Right renal cortex interstitium (tissue), 3 donors: ENCODE measurements at regions not wholly inside any gene's neighbourhood (a gene's known extent, or its start where the extent isn't known, plus 50 kb on each side); places are given as distances from the start of the nearest gene placed in this dataset.

Experiments
- DNase-seq, 3 donors: peaks; one replicate each; pipeline ENCODE4 v3.0.0-alpha.2; 2013; ENCODE audit warnings: low read depth in 3 of 3, low spot score in 2 of 3

GRCh38 chr4:108529102-108529501, 91.3 kb upstream of the RPL34 start:
- DNase-seq, result no peak

GRCh38 chr4:108527723-108528122, 92.7 kb upstream of the RPL34 start:
- no peak for DNase-seq

GRCh38 chr4:108520807-108521206, 99.6 kb upstream of the RPL34 start:
- DNase-seq, result no peak

GRCh38 chr4:108519911-108520601, 100.3 kb upstream of the RPL34 start:
- DNase-seq, result no peak

- DNase-seq, result no peak
These were observed 101.1 kb upstream of the RPL34 start for GRCh38 chr4:108519208-108519833.

- DNase-seq, result peak in 2 of 3 donors; percentile 48 to 50
These were observed 107.5 kb upstream of the RPL34 start for GRCh38 chr4:108512615-108513505.

GRCh38 chr4:108511618-108512017, 108.8 kb upstream of the RPL34 start:
- DNase-seq, result no peak

- no peak for DNase-seq
These were observed 118.0 kb upstream of the RPL34 start for GRCh38 chr4:108502356-108502755.

- no peak for DNase-seq
These were observed 121.5 kb upstream of the RPL34 start for GRCh38 chr4:108498925-108499324.

- no peak for DNase-seq
These were observed 126.8 kb upstream of the RPL34 start for GRCh38 chr4:108493596-108493931.

- no peak for DNase-seq
These were observed 127.4 kb upstream of the RPL34 start for GRCh38 chr4:108492816-108493595.

GRCh38 chr4:108488865-108489264, 131.5 kb upstream of the RPL34 start:
- no peak for DNase-seq

GRCh38 chr4:108486046-108486445, 134.3 kb upstream of the RPL34 start:
- no peak for DNase-seq

GRCh38 chr4:108484187-108484586, 136.2 kb upstream of the RPL34 start:
- no peak for DNase-seq

- DNase-seq, result no peak
These were observed 136.7 kb upstream of the RPL34 start for GRCh38 chr4:108483650-108484049.

GRCh38 chr4:108483079-108483478, 137.3 kb upstream of the RPL34 start:
- DNase-seq, result no peak

GRCh38 chr4:108480881-108481280, 139.5 kb upstream of the RPL34 start:
- no peak for DNase-seq

GRCh38 chr4:108477527-108478108, 142.8 kb upstream of the RPL34 start:
- DNase-seq, result no peak

GRCh38 chr4:108473163-108473720, 147.1 kb upstream of the RPL34 start:
- DNase-seq, result no peak
